Effector memory CD4-positive, alpha-beta T cell (primary cell): ENCODE measurements at regions not wholly inside any gene's neighbourhood (a gene's known extent, or its start where the extent isn't known, plus 50 kb on each side); places are given as distances from the start of the nearest gene placed in this dataset.

ENCODE experiments used
- DNase-seq, 3 donors: peaks; one replicate each; pipeline ENCODE4 v3.0.0-alpha.2; 2020
- H3K27ac ChIP-seq: 2 replicates; pipeline ENCODE4 v1.7.0; 2013; ENCODE audit warnings: mild to moderate bottlenecking, low read length, moderate library complexity; ENCODE audit not compliant: insufficient read depth, poor library complexity, severe bottlenecking
- H3K27me3 ChIP-seq: replicated peaks from 2 replicates; pipeline ENCODE4 v1.7.0; 2013; ENCODE audit warnings: mild to moderate bottlenecking, low read length; ENCODE audit not compliant: insufficient read depth, control insufficient read depth, poor library complexity, severe bottlenecking
- H3K36me3 ChIP-seq: 2 replicates; pipeline ENCODE4 v1.7.0; 2013; ENCODE audit warnings: mild to moderate bottlenecking, low read length, moderate library complexity; ENCODE audit not compliant: control insufficient read depth, insufficient read depth
- H3K4me1 ChIP-seq: 2 replicates; pipeline ENCODE4 v1.7.0; 2013; ENCODE audit warnings: low read length, mild to moderate bottlenecking; ENCODE audit not compliant: control insufficient read depth, insufficient read depth, poor library complexity, severe bottlenecking
- H3K4me3 ChIP-seq: 2 replicates; pipeline ENCODE4 v1.7.0; 2013; ENCODE audit warnings: low read length, low read depth, mild to moderate bottlenecking; ENCODE audit not compliant: insufficient read depth, poor library complexity, severe bottlenecking
- H3K9me3 ChIP-seq: 2 replicates; pipeline ENCODE4 v1.7.0; 2013; ENCODE audit warnings: mild to moderate bottlenecking, low read length, moderate library complexity; ENCODE audit not compliant: control insufficient read depth

DNA sequence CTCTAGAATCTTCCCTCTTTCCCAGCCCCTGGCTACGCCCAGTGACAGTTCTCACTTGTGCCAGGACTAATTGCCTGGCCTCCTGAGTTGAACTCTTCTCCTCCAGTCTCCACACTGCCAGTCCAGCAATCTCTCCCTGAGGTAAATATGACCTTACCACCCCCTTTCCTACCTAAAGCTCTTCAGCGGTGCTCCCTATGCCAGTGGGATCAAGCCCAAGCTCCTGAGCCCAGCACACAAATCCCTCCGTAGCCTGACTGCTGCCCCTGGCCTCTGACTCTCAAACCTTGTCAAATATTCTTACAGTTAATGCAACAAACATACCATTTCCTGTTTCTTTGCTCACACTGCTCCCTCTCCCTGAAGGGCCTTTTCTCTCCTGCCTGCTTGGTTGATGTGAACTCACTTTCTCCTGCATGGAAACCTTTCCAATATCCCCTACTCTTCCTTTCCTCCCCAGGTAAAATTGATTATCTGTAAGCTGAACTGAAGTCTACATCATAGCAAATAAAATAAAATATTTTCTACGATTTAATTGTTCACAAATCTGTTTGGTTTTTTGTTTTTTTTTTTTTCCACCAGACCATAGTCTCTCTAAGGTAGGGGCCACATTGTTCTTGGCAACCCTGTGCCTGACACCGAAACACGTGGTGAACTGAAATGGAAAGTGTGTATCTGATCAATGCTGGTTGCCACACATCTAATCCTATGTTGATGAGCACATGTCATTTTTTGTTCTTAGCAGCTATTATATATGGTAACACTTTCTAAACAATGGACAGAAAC lies 147.5 kb downstream of the SLC38A6 start:
- no peaks in the 10 kb centered on the region for H3K4me1 ChIP-seq

DNA sequence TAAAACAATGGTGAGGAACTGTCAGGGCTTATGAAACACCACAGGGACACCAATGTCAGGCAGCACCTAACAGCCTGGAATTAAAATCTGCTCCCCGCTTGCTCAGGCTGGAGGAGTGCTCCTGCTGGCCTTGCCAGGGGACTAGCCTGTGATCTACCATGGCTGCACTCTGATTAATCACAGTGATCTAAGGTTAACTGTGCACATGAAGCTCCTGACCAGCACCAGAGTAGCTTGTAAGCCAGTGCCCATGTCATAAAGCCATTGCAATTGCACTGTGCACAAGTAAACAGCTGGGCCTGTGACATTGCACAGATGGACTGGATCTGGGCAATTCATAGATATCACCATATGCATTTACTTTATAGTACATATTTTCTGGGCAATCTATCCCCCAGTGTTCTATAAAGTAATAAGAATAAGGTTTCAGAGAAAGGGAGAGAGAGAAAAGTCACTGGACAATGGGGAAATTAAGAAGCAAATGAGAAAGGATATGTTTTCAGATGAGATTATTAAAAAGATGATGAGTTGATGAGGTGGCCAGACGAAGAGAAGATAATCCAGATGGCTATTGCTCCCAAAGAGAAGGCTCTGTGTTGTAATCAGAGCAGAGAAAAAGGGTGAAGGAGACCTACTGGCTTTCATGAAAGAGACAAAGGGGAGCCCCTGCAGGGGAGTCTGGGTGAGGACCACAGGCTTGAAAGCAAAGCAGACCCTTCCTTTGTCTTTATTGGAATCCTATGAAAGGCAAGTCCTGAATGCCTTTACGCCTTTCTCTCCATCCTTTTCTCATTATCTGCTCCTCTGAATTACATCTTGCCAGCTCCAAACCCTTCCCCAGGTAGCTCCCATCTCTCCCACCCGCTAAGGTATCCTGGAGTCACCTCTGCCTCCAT lies 145.8 kb downstream of the SLC38A6 start:
- Histone ChIP-seq H3K36me3 (no peaks in the 10 kb centered on the region), H3K27me3 (no peaks in the 10 kb centered on the region), H3K4me1 (no peaks in the 10 kb centered on the region), H3K9me3 (no peaks in the 10 kb centered on the region), H3K4me3 (no peak overlapping the region), H3K27ac (no peak overlapping the region)
- no peak for DNase-seq

More for the DNA sequence above, 147.5 kb downstream of the SLC38A6 start:
- no peak overlapping the region for H3K27ac ChIP-seq
- H3K27me3 ChIP-seq = no peaks in the 10 kb centered on the region
- no peaks in the 10 kb centered on the region for H3K36me3 ChIP-seq
- H3K9me3 ChIP-seq = no peaks in the 10 kb centered on the region
- no peak for DNase-seq
- H3K4me3 ChIP-seq = no peak overlapping the region

GRCh38 chr14:61125867-61126572 lies 145.0 kb downstream of the SLC38A6 start:
- Histone ChIP-seq H3K9me3 (no peaks in the 10 kb centered on the region), H3K4me3 (no peak overlapping the region), H3K4me1 (no peaks in the 10 kb centered on the region), H3K27me3 (no peaks in the 10 kb centered on the region), H3K36me3 (no peaks in the 10 kb centered on the region), H3K27ac (no peak overlapping the region)
- no peak for DNase-seq

DNA sequence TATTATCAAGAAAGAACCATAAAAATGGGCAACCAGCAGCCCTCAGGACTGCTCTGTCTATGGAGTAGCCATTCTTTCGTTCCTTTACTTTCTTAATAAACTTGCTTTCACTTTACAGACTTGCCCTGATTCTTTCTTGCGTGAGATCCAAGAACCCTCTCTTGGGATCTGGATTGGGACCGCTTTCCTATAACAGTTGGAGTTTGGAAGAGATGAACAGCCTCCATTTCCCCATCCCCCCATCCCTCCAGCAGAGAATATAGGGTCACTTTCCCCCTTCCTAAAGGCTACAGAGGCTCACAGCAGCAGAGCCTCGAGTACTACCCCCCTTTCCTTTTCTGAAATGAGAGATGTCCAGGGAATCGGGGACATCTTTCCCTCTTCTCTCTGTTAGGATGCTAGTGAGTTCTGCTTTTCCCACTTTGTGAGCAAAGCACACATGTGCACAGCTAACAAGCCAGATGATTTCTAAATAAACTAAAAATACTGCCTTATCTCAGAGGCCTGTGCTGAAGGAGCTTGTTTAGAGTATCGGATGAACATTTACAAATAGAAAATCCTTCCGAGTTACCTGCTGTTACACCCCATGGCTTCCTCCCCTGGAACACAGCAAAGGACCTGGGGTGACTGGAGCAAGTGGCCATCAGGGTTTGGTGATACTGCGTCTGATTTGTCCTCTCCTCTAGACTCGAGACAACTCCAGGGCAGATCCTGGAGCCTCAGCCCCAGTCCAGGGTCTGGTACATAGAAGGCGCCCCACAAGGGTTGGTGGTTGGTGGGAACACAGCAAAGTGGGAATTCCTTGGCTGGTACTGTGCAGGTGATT lies 144.2 kb downstream of the SLC38A6 start:
- Histone ChIP-seq H3K27me3 (no peaks in the 10 kb centered on the region), H3K9me3 (no peaks in the 10 kb centered on the region)

DNA sequence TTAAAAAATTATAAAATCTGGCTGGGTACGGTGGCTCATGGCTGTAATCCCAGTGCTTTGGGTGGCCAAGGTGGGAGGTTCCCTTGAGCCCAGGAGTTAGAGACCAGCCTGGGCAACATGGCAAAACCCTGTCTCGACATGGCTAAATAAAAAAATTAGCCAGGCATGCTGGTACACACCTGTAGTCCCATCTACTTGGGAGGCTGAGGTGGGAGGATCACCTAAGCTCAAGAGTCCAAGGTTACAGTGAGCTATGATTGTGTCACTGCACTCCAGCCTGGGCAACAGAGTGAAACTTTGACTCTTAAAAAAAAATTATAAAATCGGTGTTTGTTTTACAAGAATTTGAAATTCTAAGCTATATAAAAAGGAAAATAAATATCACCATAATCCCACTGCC lies 141.8 kb downstream of the SLC38A6 start:
- no peak overlapping the region for H3K27ac ChIP-seq
- H3K4me3 ChIP-seq = no peak overlapping the region
- no peaks in the 10 kb centered on the region for H3K36me3 ChIP-seq
- H3K4me1 ChIP-seq = no peaks in the 10 kb centered on the region
- no peak for DNase-seq
- no peaks in the 10 kb centered on the region for H3K9me3 ChIP-seq
- H3K27me3 ChIP-seq = no peaks in the 10 kb centered on the region

More for the DNA sequence above, 144.2 kb downstream of the SLC38A6 start:
- DNase-seq = no peak
- Histone ChIP-seq H3K4me1 (no peaks in the 10 kb centered on the region), H3K27ac (no peak overlapping the region), H3K4me3 (no peak overlapping the region), H3K36me3 (no peaks in the 10 kb centered on the region)

DNA sequence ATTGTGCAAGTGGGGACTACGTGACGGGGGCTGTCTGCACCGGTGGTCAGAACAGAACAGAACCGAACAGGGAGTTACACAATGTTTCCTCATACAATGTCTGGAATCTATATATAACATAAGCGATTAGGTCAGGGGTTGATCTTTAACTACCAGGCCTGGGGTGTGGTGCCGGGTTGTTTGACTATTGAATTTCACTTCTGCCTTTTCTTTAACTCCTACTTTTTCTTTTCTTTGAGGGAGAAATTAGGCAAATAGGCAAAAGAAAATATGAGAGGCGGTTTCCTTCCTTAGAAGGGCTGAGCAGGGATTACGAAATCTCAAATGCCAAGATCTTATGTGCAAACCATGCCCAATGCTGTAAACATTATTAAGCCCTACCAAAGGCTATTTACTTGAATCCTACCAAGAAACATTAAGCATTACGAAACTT lies 140.3 kb downstream of the SLC38A6 start:
- Histone ChIP-seq H3K27ac (no peak overlapping the region), H3K36me3 (no peaks in the 10 kb centered on the region), H3K4me1 (no peaks in the 10 kb centered on the region), H3K4me3 (no peak overlapping the region), H3K9me3 (no peaks in the 10 kb centered on the region), H3K27me3 (no peaks in the 10 kb centered on the region)
- DNase-seq = no peak

- Histone ChIP-seq H3K4me1 (no peaks in the 10 kb centered on the region), H3K9me3 (no peaks in the 10 kb centered on the region), H3K27me3 (no peaks in the 10 kb centered on the region), H3K36me3 (no peaks in the 10 kb centered on the region), H3K27ac (no peak overlapping the region), H3K4me3 (no peak overlapping the region)
- no peak for DNase-seq
Measured at GRCh38 chr14:61120576-61120975, 139.5 kb downstream of the SLC38A6 start.

DNA sequence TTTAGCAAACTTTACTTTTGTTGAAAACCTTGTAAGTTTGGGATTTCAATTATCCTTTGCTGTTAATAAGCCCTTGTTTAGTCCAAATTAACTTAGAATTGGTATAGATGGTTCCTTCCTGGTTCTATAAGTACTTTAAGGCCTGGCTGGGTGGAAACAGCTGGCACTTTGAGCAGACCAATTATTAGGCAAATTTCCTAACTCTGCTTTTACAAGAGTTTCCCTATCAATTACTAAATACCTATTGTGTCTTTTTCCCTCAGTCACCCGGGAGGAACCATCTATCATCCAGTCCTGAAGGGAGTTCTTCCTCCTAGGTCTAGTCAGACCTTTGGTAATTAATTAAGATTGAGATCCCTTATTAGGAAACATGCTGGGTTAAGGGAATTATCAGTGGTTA lies 138.0 kb downstream of the SLC38A6 start:
- no peak for DNase-seq
- no peaks in the 10 kb centered on the region for H3K4me1 ChIP-seq
- no peaks in the 10 kb centered on the region for H3K27me3 ChIP-seq
- no peak overlapping the region for H3K27ac ChIP-seq
- H3K36me3 ChIP-seq = no peaks in the 10 kb centered on the region
- H3K4me3 ChIP-seq = no peak overlapping the region
- peaks cover 3% of the 10 kb centered on the region for H3K9me3 ChIP-seq

GRCh38 chr14:61116369-61116768 lies 135.3 kb downstream of the SLC38A6 start:
- Histone ChIP-seq H3K4me3 (no peak overlapping the region), H3K27ac (no peak overlapping the region), H3K27me3 (no peaks in the 10 kb centered on the region), H3K36me3 (no peaks in the 10 kb centered on the region), H3K4me1 (no peaks in the 10 kb centered on the region), H3K9me3 (peaks cover 3% of the 10 kb centered on the region)
- no peak for DNase-seq
